Fibroblast of skin of left biceps (primary cell): ENCODE measurements at regions not wholly inside any gene's neighbourhood (a gene's known extent, or its start where the extent isn't known, plus 50 kb on each side); places are given as distances from the start of the nearest gene placed in this dataset.

Source experiments
- DNase-seq, 2 experiments: peaks; one replicate each; pipeline ENCODE4 v3.0.0-alpha.2; 2013; ENCODE audit warnings: low read depth in 2 of 2

DNA sequence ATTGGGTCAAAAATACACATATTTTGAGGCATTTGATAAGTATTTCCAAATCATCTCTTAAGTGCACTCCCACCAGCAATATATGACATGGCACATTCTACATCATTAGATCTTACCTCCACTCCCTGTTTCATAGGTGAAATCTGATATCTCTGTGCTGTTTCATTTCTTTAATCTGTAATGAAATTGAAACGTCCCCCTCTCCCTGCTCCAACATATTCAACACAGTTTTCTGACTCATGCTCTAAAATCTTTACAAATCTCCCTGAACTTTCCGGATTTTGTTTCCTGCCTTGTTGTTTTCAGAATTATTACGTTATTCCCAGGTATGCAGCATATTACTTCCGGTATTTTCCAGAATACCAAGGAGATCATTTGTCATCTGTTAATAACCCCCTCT, 66.1 kb upstream of the AKT3 start:
- DNase-seq = no peak

DNA sequence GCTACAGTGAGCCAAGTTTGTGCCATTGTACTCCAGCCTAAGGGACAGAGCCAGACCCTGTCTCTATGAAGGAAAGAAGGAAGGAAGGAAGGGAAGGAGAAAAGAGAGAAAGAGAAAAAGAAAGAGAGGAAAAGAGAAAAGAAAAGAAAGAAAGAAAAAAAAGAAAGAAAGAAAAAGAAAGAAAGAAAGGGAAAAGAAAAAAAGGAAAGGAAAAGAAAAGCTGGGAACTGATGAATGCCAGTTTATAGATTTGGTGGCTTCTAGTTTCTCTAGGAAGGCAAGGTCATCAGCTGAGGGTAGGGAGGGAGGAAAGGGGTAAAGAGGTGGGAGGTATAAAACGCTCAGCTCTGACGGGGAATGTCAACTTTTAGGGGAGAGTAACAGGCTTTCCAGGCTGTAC, 62.3 kb upstream of the AKT3 start:
- no peak for DNase-seq

DNA sequence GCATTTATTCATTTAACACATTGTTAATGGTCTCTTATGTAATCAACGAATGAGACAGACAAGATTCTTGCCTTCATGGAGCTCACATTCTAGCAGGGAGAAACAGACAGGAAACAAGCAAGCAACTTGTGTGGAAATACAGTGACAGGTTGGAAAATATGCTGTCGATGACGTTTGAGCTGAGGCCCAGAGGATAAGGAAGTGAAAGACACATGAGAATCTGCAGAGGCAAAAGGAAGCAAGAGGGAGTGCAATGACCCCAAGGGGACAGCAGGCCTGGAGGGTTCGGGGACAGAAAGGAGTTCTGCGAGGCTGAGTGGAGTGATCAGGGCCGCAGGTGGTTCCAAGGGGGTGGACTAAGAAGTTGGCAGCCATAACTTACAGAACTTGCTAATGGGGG, 60.6 kb upstream of the AKT3 start:
- DNase-seq = no peak

DNA sequence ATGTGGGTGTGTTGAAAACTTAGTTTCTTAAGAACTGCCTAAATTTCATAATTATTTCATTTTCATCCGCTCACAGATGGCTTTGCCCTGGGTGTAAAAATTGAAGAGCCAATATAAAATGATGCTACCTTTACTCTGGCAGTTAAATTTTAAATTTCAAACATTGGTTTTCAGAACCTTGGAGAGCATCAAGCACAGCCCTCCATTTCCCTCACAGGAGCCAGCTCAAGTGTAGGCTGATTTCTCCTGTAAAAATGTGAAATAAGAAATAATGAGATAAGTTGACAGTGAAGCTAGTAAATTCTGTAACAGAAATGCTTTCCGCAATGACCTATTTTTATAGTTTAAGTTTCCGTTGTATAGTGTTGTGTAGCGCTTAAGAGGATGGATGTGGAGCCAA, 53.9 kb upstream of the AKT3 start:
- no peak for DNase-seq

DNA sequence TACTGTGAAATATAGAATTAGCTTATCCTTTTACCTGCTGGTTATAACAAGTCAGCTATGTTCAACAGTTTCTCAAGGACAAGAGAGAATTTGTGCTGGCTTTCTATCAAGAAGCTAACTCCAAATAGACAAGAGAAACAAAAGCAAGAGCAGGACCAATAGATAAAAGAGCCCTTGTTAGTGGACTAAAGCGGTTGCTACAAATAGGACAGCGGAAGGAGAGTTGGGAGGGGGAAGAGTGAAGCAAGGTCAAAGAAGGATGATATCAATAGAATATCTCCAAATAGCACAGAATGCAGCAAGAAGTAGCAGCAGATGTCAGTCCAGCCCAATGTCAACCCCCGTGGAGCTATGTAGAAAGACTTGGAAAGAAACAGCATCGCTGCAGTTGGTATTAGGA, 53.0 kb upstream of the AKT3 start:
- no peak for DNase-seq

DNA sequence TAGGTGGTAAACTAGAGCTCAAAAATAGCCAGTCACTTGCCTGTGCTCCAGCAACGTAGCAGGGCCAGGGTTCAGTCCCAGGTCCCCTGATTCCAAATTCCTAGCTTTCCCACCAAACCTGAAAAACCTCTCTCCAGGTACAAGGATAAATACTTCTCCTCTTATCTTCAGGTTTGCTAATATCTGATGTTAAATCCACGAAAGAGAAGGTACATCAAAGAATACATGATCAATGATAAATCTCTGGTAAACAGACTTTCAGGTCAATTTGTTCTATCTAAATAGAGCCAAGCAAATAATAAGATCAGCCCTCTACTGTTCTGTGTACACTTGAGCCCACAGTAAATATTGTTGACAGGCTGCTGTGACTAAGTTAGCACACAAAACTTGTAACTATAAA, 52.1 kb upstream of the AKT3 start:
- no peak for DNase-seq
